MM.1S (cell line): ENCODE measurements at regions not wholly inside any gene's neighbourhood (a gene's known extent, or its start where the extent isn't known, plus 50 kb on each side); places are given as distances from the start of the nearest gene placed in this dataset.

Source experiments
- DNase-seq: peaks from one replicate; pipeline ENCODE4 v3.0.0-alpha.2; 2015
- H2AFZ ChIP-seq: fragments of 300-600 bp; sonication (generic); 2 replicates; pipeline ENCODE4 v1.6.0; 2016; ENCODE audit warnings: antibody characterized with exemption, low read length
- H3F3A ChIP-seq: fragments of 300-600 bp; sonication (generic); 2 replicates; pipeline ENCODE4 v1.6.1; 2016; ENCODE audit warnings: mild to moderate bottlenecking, antibody characterized with exemption, low read length, moderate library complexity, mixed read lengths; ENCODE audit not compliant: insufficient read depth
- H3K27ac ChIP-seq: fragments of 300-600 bp; sonication (generic); 2 replicates; pipeline ENCODE4 v1.5.1; 2016; ENCODE audit warnings: mild to moderate bottlenecking, low read length
- H3K27me3 ChIP-seq: fragments of 300-600 bp; sonication (generic); replicated peaks from 2 replicates; pipeline ENCODE4 v1.6.0; 2016; ENCODE audit warnings: low read length; ENCODE audit not compliant: insufficient read depth
- H3K36me3 ChIP-seq: fragments of 300-600 bp; sonication (generic); replicated peaks from 2 replicates; pipeline ENCODE4 v1.6.1; 2016; ENCODE audit warnings: mild to moderate bottlenecking, low read length, mixed read lengths; ENCODE audit not compliant: insufficient read depth
- H3K4me1 ChIP-seq: fragments of 300-600 bp; sonication (generic); 2 replicates; pipeline ENCODE4 v1.6.1; 2016; ENCODE audit warnings: low read length, mixed read lengths
- H3K4me2 ChIP-seq: fragments of 300-600 bp; sonication (generic); 2 replicates; pipeline ENCODE4 v1.6.0; 2016; ENCODE audit warnings: low read depth, low read length
- H3K4me3 ChIP-seq: fragments of 300-600 bp; sonication (generic); 2 replicates; pipeline ENCODE4 v1.5.1; 2016; ENCODE audit warnings: low read length, mixed read lengths
- H3K79me2 ChIP-seq: fragments of 300-600 bp; sonication (generic); 2 replicates; pipeline ENCODE4 v1.6.1; 2016; ENCODE audit warnings: mixed run types, low read length, mixed read lengths
- H3K9ac ChIP-seq: fragments of 300-600 bp; sonication (generic); 2 replicates; pipeline ENCODE4 v1.6.1; 2016; ENCODE audit warnings: low read length, mixed read lengths
- H3K9me2 ChIP-seq: fragments of 300-600 bp; sonication (generic); replicated peaks from 2 replicates; pipeline ENCODE4 v1.6.1; 2016; ENCODE audit warnings: mild to moderate bottlenecking, low read length, mixed read lengths; ENCODE audit not compliant: insufficient read depth
- H3K9me3 ChIP-seq: fragments of 300-600 bp; sonication (generic); replicated peaks from 2 replicates; pipeline ENCODE4 v1.6.1; 2016; ENCODE audit warnings: mild to moderate bottlenecking, low read length, mixed read lengths; ENCODE audit not compliant: insufficient read depth
- H4K20me1 ChIP-seq: fragments of 300-600 bp; sonication (generic); 2 replicates; pipeline ENCODE4 v1.6.1; 2016; ENCODE audit warnings: mild to moderate bottlenecking, low read length, moderate library complexity, mixed read lengths; ENCODE audit not compliant: insufficient read depth
- CTCF ChIP-seq: fragments of 300-600 bp; sonication (generic); IDR thresholded peaks from 2 replicates; pipeline ENCODE4 v1.5.1; 2016; ENCODE audit warnings: antibody characterized with exemption, low read length, mixed read lengths
- EZH2 ChIP-seq: fragments of 300-600 bp; sonication (generic); optimal IDR thresholded peaks from 2 replicates; pipeline ENCODE3; 2017; ENCODE audit warnings: low read depth, mild to moderate bottlenecking, antibody characterized with exemption, low read length, mixed read lengths
- EZH2phosphoT487 ChIP-seq: fragments of 300-600 bp; sonication (generic); IDR thresholded peaks from 2 replicates; pipeline ENCODE4 v1.6.1; 2018; ENCODE audit warnings: antibody characterized with exemption, low read length

GRCh38 chr12:93039062-93039461, 110.0 kb upstream of the EEA1 start:
- Histone ChIP-seq H2AFZ (no peak overlapping the region), H3K9me2 (no peaks in the 10 kb centered on the region), H4K20me1 (no peaks in the 10 kb centered on the region), H3K4me3 (no peak overlapping the region), H3K9ac (no peak overlapping the region), H3F3A (no peaks in the 10 kb centered on the region), H3K79me2 (no peaks in the 10 kb centered on the region), H3K36me3 (no peaks in the 10 kb centered on the region), H3K4me1 (no peaks in the 10 kb centered on the region), H3K27ac (no peak overlapping the region), H3K9me3 (no peaks in the 10 kb centered on the region), H3K27me3 (no peaks in the 10 kb centered on the region), H3K4me2 (no peak overlapping the region)
- TF ChIP-seq EZH2phosphoT487, result no peak
- TF ChIP-seq CTCF, result no peak
- no peak for TF ChIP-seq EZH2
- DNase-seq, result no peak

- H2AFZ ChIP-seq, result no peak overlapping the region
- H3F3A ChIP-seq, result no peaks in the 10 kb centered on the region
- no peaks in the 10 kb centered on the region for H3K4me1 ChIP-seq
- H3K27ac ChIP-seq, result no peak overlapping the region
- no peaks in the 10 kb centered on the region for H4K20me1 ChIP-seq
- DNase-seq, result no peak
- no peaks in the 10 kb centered on the region for H3K9me3 ChIP-seq
- H3K9me2 ChIP-seq, result no peaks in the 10 kb centered on the region
- H3K36me3 ChIP-seq, result no peaks in the 10 kb centered on the region
- H3K4me3 ChIP-seq, result no peak overlapping the region
- H3K27me3 ChIP-seq, result no peaks in the 10 kb centered on the region
- H3K79me2 ChIP-seq, result no peaks in the 10 kb centered on the region
- TF ChIP-seq CTCF, result no peak
- TF ChIP-seq EZH2, result no peak
- no peak for TF ChIP-seq EZH2phosphoT487
- H3K4me2 ChIP-seq, result no peak overlapping the region
- H3K9ac ChIP-seq, result no peak overlapping the region
These were observed 110.8 kb upstream of the EEA1 start for GRCh38 chr12:93039930-93040329.

- Histone ChIP-seq H3K4me3 (no peak overlapping the region), H3K9me3 (no peaks in the 10 kb centered on the region), H3K9ac (no peak overlapping the region), H3K27ac (no peak overlapping the region), H3K4me1 (no peaks in the 10 kb centered on the region), H3K4me2 (no peak overlapping the region), H2AFZ (no peak overlapping the region), H4K20me1 (no peaks in the 10 kb centered on the region), H3K27me3 (no peaks in the 10 kb centered on the region), H3K36me3 (no peaks in the 10 kb centered on the region), H3K79me2 (no peaks in the 10 kb centered on the region), H3F3A (no peaks in the 10 kb centered on the region), H3K9me2 (no peaks in the 10 kb centered on the region)
- TF ChIP-seq CTCF (no peak), EZH2 (no peak), EZH2phosphoT487 (no peak)
- DNase-seq, result no peak
These were observed 111.3 kb upstream of the EEA1 start for GRCh38 chr12:93040367-93040766.
